SHP77 treated with DMSO at 0.1 percent for 48 hours (cell line): ENCODE measurements at regions not wholly inside any gene's neighbourhood (a gene's known extent, or its start where the extent isn't known, plus 50 kb on each side); places are given as distances from the start of the nearest gene placed in this dataset.
"Not testable (repeated sequence)": the region's sequence is repeated elsewhere in the genome, so short reads cannot be mapped to it uniquely, and the experiment has no call there.

Experiments
- DNase-seq: peaks from one replicate; lab custom pipeline; 2025; lab: John Stamatoyannopoulos, UW

DNA sequence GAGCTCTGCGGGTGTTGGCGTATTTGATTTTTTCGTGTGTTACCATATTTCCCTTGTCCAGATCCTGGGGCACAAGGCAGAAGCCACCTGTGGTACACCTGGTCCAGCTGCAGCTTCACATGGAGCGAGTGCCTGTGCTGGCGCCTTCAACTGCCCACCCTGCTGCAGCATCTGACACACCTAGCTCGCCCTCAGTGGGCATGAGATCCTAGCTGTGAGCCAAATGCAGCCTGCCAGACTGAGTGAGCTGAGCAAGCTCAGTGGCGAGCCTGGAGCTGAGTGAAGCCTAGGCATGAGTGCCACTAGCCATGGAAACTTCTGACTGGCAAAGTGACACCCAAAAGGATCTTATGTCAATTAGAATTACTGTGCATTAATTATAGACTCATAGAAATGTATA lies 1226.8 kb upstream of the FLRT2 start:
- DNase-seq = no peak

DNA sequence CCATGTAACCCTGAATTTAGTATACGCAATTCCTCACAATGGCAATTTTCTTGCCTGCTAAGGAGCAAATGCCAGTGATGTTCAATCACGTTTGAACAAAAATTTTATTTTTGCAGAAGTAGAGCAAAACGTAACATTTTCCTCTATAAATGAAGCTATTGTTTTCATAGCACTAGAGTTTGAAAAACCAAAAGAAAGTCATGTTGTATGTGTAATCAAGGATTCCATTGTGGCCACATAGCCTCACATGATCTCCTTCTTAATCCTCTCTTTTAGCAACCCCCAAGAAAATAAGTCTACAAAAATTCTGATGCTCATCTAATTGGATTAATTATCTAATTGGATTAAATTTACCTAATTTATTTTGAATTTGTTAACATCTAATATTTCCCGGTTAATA lies 1217.4 kb upstream of the FLRT2 start:
- no peak for DNase-seq

DNA sequence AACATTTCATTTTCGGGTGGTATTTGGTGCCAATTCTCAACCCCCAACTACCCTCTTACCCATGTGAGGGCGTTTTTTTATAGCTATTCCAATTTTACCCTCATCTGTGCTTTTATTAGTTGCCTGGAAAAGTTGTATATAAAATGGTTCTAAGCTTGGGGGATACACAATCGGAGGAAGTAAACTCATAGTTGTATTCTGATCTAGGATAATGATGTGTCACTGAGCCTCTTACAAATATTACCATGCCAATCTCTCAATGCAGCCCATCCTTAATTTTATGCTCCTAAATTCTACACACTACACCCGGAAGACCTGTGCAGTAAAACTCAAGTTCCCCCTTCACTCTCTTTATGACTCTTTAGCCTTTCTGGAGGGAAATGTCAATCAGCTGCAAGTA lies 1206.5 kb upstream of the FLRT2 start:
- DNase-seq = no peak

GRCh38 chr14:84323978-84324377 lies 1206.0 kb upstream of the FLRT2 start:
- no peak for DNase-seq

DNA sequence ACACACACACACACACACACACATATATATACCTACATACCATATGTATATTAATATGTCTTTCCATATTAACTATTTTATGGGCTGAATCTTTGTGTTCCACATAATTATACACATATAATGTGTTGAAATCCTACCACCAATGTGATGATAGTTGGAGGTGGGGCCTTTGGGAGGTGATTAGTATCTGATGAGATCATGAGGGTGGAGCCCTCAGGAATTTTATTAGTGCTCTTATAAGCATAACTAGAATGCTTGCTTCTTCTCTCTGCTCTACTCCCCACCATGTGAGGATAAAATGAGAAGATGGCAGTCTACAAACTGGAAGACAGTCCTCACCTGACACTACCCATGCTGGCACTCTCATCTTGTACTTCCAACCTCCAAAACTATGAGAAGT lies 1193.5 kb upstream of the FLRT2 start:
- DNase-seq = no peak

- no peak for DNase-seq
Observed at GRCh38 chr14:84340938-84341337, 1189.0 kb upstream of the FLRT2 start.

DNA sequence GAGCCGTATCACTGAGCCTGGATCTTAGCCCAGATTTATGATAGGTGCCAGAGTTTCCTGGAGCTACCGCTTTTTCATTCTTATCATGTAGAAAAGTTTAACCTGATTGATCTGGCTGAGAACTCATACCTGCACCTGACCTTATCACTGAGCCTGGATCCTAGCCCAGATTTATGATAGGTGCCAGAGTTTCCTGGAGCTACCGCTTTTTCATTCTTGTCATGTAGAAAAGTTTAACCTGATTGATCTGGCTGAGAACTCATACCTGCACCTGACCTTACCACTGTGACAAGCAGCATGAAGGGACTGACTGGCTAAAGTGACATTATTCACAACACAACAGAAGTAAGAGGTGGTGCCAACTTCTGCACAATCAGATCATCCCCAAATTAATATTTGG lies 1188.1 kb upstream of the FLRT2 start:
- not testable (repeated sequence) for DNase-seq

DNA sequence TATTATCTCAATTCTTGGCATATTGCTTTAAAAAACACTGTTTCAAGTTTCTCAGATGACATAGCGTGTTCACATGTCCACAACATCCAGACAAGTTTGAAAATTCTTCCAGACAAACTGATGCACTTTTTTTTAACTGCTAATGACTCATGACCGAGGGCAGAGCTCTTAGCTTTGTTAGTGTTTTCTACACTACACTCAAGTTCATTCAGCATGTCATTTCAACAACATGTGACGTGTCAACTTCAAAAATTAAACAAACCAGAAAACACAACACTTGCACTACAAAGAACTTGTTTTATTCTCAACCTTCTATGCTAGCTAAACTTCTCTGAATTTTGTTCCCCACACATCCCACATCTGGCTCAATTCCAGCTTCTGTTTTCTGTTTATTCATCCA lies 1186.3 kb upstream of the FLRT2 start:
- no peak for DNase-seq

GRCh38 chr14:84351646-84352045 lies 1178.3 kb upstream of the FLRT2 start:
- DNase-seq = no peak

DNA sequence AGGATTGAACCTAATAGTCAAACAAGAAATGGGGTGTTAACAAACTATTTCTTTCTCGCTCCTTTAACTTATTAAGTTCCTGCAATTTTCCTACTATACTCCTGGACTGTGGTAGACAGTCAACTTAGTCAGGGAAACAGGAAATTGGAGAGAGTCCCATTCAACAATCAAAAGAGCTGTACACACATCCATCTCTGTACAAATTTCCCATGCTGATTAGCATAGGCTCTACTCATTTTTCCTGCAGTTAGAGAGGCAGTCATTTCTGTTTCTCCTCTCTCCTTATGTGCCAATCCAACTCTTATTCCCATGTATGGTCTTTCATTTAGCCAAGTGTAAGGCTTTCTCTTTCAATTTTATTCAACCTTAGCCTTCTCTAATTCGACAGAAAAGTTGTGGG lies 1168.5 kb upstream of the FLRT2 start:
- DNase-seq = no peak

DNA sequence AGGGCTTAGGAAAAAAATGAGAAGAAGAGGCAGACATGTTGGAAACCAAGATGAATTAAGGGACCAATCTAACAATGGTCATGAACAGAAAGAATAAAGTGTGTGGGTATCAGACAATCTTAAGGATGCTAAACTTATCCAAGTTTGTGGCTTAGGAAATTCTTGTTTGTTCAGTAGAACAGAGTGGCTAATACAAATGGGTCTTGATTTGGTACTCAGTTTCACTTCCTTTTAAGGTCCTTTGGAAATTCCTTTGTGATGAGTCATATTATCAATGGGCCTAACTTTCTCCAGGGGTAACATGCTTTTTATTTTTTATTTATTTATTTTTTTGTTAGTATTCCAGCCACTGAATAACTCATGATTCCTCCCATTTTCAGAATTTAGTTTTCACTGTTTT lies 1154.7 kb upstream of the FLRT2 start:
- no peak for DNase-seq

GRCh38 chr14:84390010-84390409 lies 1139.9 kb upstream of the FLRT2 start:
- DNase-seq = no peak

DNA sequence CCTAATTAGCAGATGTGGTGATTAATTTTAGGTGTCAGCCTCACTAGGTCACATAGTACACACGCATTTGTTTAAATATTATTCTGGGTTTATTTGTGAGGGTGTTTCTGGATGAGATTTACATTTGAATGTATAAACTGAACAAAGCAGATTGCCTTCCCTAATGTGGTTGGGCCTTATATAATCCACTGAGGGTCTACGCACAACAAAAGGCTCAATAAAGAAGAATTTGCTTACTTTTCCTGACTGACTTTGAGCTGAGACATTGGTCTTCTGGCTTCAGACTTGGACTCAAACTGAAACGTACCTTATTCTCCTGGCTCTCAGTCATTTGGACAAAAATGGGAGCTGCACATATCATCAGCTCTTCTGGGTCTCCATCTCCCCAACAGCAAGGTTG lies 1132.3 kb upstream of the FLRT2 start:
- no peak for DNase-seq

DNA sequence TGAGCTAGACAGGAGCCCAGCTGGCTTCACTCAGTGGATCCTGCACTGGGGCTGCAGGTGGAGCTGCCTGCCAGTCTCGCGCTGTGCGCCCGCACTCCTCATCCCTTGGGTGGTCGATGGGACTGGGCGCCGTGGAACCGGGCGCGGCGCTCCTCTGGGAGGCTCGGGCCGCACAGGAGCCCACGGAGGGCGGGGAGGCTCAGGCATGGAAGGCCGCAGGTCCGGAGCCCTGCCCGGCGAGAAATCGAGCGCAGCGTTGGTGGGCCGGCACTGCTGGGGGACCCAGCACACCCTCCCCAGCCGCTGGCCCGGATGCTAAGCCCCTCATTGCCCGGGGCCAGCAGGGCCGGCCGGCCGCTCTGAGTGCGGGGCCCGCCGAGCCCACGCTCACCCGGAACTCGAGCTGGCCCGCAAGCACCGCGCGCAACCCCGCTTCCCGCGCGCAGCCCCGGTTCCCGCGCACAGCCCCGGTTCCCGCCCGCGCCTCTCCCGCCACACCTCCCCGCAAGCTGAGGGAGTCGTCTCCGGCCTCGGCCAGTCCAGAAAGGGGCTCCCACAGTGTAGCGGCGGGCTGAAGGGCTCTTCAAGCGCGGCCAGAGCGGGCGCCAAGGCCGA lies 1130.5 kb upstream of the FLRT2 start:
- no peak for DNase-seq

DNA sequence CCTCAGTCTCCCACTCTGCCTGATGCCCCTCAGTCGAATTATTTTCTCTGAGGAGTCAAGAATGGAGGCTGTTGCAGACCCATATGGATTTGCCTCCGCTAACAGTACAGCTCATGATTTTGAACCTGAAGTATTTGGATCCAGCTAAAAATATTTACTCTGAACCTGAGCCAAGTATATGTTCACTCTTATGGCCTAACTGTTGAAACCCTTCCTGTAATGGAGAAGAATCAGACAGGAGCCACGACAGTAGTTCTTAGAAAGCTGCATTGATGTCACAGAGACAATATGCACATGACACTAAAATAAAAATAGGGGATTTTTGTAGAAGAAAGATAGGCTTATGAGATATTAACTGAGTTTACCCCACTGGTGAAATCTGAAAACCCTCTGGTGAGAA lies 1128.3 kb upstream of the FLRT2 start:
- no peak for DNase-seq

- no peak for DNase-seq
Observed at GRCh38 chr14:84403585-84403984, 1126.4 kb upstream of the FLRT2 start.

DNA sequence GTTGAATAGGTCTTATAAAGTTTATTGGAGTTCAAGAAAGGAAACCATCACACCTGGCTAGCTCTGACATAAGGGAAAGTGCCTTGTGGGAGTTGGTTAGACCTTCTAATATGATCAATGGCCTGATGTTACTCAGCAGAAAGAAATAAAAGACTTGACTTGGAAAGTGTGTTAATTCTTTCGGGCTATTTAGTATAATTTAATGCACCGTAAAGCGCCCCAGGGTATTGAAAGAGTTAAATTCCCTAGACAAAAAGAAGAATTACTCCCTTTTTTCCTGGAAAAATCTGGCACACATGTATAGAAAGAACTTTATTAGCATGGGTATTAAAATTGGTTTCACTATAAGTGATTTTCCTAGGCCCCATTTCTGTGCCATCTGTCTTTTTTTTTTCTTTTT lies 1125.7 kb upstream of the FLRT2 start:
- DNase-seq = no peak

DNA sequence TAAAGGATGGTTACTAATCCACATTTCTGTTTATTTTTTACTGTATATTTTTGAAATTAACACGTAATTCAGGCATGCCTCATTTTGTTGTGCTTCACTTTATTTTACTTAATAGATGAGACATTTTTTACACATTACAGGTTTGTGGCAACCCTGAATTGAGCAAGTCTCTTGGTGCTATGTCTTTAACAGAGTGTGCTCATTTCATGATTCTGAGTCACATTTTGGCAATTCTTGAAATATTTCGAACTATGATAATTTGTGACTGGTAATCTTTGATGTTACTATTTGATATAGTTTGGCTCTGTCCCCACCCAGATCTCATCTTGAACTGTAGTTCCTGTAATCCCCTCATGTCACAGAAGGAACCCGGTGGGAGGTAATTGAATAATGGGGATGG lies 1120.5 kb upstream of the FLRT2 start:
- DNase-seq = no peak

GRCh38 chr14:84410344-84410743 lies 1119.6 kb upstream of the FLRT2 start:
- no peak for DNase-seq

GRCh38 chr14:84420221-84420620 lies 1109.7 kb upstream of the FLRT2 start:
- no peak for DNase-seq

- DNase-seq = no peak
Observed at GRCh38 chr14:84421621-84422020, 1108.3 kb upstream of the FLRT2 start.

DNA sequence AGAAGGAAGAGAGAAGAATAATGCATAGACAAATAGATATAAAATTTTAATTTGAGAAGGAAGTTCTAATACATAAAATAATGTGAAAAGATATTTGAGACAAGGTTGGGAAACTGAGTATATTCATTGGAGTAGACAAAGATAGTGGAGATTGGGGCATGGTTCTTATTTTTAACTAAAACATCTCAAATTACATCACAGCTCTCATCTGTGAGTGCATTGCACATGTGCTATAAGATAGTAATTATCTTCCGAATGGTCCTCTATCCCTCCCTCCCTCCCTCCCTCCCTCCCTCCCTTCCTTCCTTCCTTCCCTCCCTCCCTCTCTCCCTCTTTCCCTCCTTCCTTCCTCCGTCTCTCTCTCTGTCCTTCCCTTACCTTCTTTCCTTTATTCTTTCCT lies 1104.0 kb upstream of the FLRT2 start:
- DNase-seq = no peak

DNA sequence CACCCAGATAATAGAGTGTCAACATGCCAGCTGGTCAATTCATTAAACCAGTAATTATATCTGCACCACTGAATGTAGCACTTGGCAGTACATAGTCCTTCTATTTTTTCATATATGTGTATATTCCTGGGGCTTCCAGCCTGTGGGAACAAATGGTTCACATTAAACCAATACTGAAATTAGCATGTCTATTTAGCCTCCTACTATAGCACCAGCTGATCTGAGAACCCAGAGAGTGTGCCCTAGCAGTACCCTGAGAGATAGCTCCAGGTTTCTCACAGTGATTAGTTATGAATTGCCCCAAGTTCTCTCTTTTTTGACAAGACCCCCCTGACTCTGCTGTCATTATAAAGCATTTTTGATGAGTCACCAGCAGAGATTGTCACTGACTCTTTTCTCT lies 1097.3 kb upstream of the FLRT2 start:
- DNase-seq = no peak

GRCh38 chr14:84433961-84434360 lies 1096.0 kb upstream of the FLRT2 start:
- no peak for DNase-seq

DNA sequence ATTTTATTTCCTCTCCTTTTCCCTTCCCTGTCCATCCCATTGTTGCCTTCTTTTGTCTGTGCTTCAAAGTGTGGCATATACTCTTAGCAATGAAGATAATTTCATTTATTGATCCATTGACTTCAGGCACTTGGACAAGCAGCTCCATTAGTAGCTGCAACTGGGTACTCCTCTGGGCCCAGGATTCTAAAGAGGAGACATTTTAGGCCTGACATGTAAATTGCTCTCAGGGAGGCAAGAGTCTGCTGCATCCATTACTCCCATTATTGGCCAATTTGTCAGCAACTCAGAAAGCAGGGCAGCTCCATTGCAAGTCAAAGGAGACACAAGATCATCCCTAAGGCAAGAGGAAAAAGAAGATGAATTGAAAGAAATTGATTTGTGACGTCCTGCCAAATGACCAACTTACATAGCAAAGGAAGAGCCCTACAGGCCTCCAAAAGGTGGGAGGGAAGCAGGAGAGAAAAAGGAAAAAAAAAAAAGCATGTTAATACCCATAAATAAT lies 1094.1 kb upstream of the FLRT2 start:
- no peak for DNase-seq
